Retinal pigment epithelial cell (primary cell): ENCODE measurements at regions not wholly inside any gene's neighbourhood (a gene's known extent, or its start where the extent isn't known, plus 50 kb on each side); places are given as distances from the start of the nearest gene placed in this dataset.
A peak's percentile ranks its signal among the peaks of the same experiment; 100 is the strongest.

Experiments used
- DNase-seq: peaks from one replicate; pipeline ENCODE4 v3.0.0-alpha.2; 2010; ENCODE audit warnings: low read depth
- H3K4me3 ChIP-seq: 2 replicates; pipeline ENCODE4 v1.5.1; 2011; ENCODE audit warnings: mild to moderate bottlenecking, low read length, control low read depth, moderate library complexity
- TF ChIP-seq, protein P1 (sequence below): conservative IDR thresholded peaks from 2 replicates; pipeline ENCODE4 v1.5.1; 2011; ENCODE audit warnings: low read depth, low read length, control low read depth, inconsistent platforms

DNA sequence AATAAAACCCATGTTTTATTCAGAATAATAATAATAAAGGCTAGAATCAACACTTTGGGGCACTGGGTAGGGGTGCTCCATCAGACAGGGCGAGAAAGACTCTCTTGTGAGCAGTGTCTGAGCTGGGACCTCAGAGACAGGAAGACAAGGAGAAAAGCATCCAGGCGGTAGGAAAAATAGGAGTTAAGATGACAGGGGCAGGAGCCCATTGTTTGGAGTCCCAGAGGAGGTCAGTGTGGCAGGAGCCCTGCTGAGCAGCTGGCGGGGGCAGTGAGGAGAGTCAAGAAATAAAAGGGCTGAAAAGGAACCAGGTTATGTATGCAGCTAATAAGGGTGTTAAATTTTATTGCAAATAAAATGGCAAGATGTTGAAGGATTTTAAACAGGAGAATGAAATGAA lies 457.4 kb downstream of the FBXO15 start:
- TF ChIP-seq, protein P1, sequence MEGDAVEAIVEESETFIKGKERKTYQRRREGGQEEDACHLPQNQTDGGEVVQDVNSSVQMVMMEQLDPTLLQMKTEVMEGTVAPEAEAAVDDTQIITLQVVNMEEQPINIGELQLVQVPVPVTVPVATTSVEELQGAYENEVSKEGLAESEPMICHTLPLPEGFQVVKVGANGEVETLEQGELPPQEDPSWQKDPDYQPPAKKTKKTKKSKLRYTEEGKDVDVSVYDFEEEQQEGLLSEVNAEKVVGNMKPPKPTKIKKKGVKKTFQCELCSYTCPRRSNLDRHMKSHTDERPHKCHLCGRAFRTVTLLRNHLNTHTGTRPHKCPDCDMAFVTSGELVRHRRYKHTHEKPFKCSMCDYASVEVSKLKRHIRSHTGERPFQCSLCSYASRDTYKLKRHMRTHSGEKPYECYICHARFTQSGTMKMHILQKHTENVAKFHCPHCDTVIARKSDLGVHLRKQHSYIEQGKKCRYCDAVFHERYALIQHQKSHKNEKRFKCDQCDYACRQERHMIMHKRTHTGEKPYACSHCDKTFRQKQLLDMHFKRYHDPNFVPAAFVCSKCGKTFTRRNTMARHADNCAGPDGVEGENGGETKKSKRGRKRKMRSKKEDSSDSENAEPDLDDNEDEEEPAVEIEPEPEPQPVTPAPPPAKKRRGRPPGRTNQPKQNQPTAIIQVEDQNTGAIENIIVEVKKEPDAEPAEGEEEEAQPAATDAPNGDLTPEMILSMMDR, result no peak
- no peak overlapping the region for H3K4me3 ChIP-seq
- no peak for DNase-seq

DNA sequence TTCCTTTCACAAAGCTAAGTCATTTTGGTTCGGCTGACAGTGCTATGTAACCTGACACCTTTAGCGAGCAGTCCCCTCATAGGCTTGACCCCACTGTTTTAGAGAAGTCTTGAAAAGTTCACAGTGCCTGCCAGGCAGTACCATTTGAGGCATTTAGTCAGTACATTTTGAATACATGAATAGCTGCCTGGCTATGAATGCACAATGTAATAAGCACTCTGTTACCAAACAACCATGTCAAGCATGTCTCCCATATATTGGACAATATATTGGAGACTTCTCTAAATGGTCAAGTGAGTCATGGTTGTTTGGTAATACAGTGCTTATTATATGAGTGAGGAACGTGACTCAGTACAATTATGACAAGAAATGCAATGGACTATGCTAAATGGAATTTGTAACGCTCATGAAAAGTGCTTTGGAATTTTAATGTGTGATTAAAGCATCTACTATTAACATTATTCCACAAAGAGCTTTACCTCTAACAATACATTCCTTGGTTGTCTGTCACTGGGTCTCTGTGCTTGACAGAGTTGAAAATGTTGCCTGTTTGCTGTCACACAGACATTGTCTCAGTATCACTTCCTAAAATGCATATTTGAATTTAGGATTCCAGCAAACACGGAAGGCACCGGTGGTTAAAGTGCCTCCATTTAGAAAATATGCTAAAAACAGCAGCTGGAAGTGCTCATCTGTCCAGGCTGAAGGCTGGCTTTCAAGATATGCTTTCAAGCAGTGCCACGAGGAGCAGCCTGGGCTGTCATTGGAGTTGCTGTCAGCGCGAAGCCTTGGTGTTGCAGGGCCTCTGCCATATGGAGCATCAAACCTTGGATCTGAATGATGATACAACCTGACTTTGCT lies 458.6 kb downstream of the FBXO15 start:
- H3K4me3 ChIP-seq, result no peak overlapping the region
- TF ChIP-seq, protein P1, result no peak
- DNase-seq, result peak; percentile 96

DNA sequence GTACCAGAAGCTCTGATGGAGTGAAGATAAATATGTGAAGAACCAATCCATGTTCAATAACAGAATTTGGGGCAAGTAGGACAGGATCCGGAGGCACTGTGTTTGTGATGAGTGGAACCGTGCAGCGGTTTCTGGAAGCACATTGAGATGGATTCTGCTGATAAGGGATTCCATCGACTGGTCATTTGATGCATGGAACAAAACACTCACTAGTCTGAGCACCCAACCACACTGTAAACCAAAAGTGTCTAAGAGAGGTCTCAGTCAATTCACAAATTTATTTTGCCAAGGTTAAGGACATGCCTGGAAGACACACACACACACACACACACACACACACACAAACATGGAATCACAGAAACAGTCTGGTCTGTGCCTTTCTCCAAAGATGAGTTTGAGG lies 459.5 kb downstream of the FBXO15 start:
- TF ChIP-seq, protein P1, result no peak

DNA sequence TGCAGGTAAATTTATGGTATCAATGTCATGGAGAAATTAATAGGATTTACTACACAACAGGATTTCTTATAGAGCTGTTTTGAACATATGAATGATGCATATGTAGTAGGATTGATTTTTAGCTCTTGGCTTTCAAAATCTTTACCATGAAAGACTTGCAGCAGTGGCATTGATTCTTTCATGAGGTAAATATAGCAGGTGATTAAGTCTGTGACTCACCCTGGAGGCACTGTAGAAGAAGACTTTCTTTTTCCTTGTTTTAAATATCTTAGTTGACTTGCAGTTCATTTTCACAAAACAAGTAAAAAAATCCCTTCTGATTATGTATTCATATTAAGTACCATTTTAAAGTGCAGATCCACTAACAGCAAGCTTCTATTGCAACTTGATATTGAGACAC lies 463.0 kb downstream of the FBXO15 start:
- peak; percentile 40 for DNase-seq
- no peak overlapping the region for H3K4me3 ChIP-seq

More for the DNA sequence above, 459.5 kb downstream of the FBXO15 start:
- no peak for DNase-seq
- H3K4me3 ChIP-seq, result no peak overlapping the region

DNA sequence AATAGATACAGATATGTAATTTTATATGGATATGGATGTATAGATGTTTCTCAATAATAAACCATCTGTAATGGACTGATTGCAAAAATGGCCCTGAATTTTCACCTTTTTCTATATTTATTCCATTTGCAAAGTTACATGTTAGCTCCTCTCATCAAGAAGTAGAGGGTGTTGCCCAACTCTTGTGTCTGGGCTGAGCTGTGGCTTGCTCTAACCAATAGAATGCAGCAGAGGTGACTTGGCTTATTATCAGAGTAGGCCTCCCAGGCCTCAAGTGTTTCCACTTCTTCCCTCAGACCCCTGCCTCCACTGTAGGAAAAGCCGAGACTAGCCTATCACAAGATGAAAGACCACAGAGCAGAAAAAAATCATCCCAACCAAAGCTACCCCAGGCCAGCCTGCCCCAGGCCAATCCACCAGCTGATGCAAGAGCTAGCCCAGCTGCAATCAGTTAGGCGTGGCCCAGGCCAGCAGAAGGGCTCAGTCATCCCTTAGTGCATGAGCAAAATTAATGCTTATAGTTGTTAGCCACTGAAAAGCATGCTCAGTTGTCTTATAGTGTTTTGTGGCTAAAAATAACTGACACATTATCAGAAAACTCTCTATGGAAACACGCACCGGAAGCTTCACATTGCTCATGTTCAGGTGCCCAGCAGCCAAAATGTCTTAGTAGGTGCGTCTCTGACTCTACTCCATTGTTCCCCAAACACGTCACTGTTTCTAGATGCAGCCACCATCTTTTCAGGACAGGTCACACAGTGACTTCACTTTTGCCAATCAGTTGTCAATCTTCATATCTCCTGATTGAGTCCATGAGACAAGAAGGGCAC lies 464.0 kb downstream of the FBXO15 start:
- TF ChIP-seq, protein P1, result no peak
- no peak for DNase-seq

More for the DNA sequence above, 463.0 kb downstream of the FBXO15 start:
- TF ChIP-seq, protein P1, result no peak

DNA sequence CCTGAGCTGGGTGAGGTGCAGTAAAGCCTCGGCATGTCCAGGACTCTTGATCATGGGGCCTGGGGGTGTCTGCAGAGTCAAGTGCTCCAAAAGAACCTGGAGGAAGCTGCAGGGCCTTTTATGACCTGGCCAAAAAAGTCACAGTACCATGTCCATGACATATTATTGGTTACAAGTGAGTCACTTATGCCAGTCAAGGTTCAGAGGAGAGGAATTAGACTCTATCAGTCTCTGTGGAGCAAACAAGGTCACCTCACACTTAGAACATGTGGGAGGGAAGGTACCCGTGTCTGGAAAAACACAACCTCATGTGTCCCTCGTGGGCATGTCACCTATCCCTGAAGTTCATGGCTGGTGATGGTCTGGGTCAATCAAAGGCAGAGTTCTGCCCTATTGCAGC lies 465.7 kb downstream of the FBXO15 start:
- TF ChIP-seq, protein P1, result no peak
- DNase-seq, result no peak
- no peak overlapping the region for H3K4me3 ChIP-seq

More for the DNA sequence above, 464.0 kb downstream of the FBXO15 start:
- no peak overlapping the region for H3K4me3 ChIP-seq
